CD8-positive, alpha-beta memory T cell (primary cell): ENCODE measurements at regions not wholly inside any gene's neighbourhood (a gene's known extent, or its start where the extent isn't known, plus 50 kb on each side); places are given as distances from the start of the nearest gene placed in this dataset.
A peak's percentile ranks its signal among the peaks of the same experiment; 100 is the strongest.
"Not testable (repeated sequence)": the region's sequence is repeated elsewhere in the genome, so short reads cannot be mapped to it uniquely, and the experiment has no call there.

Source experiments
- CTCF ChIA-PET: fragments of 350-600 bp; sonication (Branson Sonifier 250); formaldehyde crosslinking; loops from one replicate; lab custom pipeline; 2021; ENCODE audit warnings: antibody characterized with exemption; lab: Charles Lee
- POLR2A ChIA-PET: fragments of 350-600 bp; sonication (Branson Sonifier 250); formaldehyde crosslinking; loops from one replicate; lab custom pipeline; 2021; ENCODE audit warnings: antibody characterized with exemption; lab: Charles Lee
- DNase-seq, 5 donors: peaks; one replicate each; pipeline versions ENCODE4 v3.0.0 to v3.0.0-alpha.2; 2020 to 2022; ENCODE audit warnings: mixed read lengths in 1 of 5
- H3K27ac ChIP-seq: one replicate; pipeline ENCODE4 v1.7.0; 2013; ENCODE audit warnings: low read depth, mild to moderate bottlenecking, low read length, moderate library complexity
- H3K27me3 ChIP-seq: 2 replicates; pipeline ENCODE4 v1.7.0; 2013; ENCODE audit warnings: low read length, mild to moderate bottlenecking; ENCODE audit not compliant: insufficient read depth, poor library complexity, severe bottlenecking
- H3K36me3 ChIP-seq: 2 replicates; pipeline ENCODE4 v1.7.0; 2013; ENCODE audit warnings: mild to moderate bottlenecking, low read length, moderate library complexity; ENCODE audit not compliant: insufficient read depth
- H3K4me1 ChIP-seq: 2 replicates; pipeline ENCODE4 v1.7.0; 2013; ENCODE audit warnings: mild to moderate bottlenecking, low read length, moderate library complexity; ENCODE audit not compliant: insufficient read depth
- H3K4me3 ChIP-seq: 2 replicates; pipeline ENCODE4 v1.7.0; 2013; ENCODE audit warnings: mild to moderate bottlenecking, low read length
- H3K9me3 ChIP-seq: 2 replicates; pipeline ENCODE4 v1.7.0; 2013; ENCODE audit warnings: mild to moderate bottlenecking, low read length
- H3K27ac Mint-ChIP-seq, 8 donors: one replicate each; pipeline ENCODE4 v1.8.0; 2020 to 2021; ENCODE audit warnings: mixed read lengths in 8 of 8, mild to moderate bottlenecking in 6 of 8, inconsistent platforms in 3 of 8, moderate library complexity in 3 of 8
- H3K27me3 Mint-ChIP-seq, 2 donors: one replicate each; pipeline ENCODE4 v1.8.0; 2020 to 2021; ENCODE audit warnings: mixed read lengths in 2 of 2, mild to moderate bottlenecking in 1 of 2, moderate library complexity in 1 of 2
- H3K36me3 Mint-ChIP-seq, 3 donors: one replicate each; pipeline ENCODE4 v1.8.0; 2020 to 2021; ENCODE audit warnings: mixed read lengths in 3 of 3, inconsistent platforms in 1 of 3, mild to moderate bottlenecking in 1 of 3
- H3K4me1 Mint-ChIP-seq, 3 donors: one replicate each; pipeline ENCODE4 v1.8.0; 2020 to 2021; ENCODE audit warnings: mixed read lengths in 3 of 3, inconsistent platforms in 1 of 3, mild to moderate bottlenecking in 1 of 3
- H3K4me3 Mint-ChIP-seq, 7 donors: one replicate each; pipeline ENCODE4 v1.8.0; 2020 to 2021; ENCODE audit warnings: mixed read lengths in 7 of 7, mild to moderate bottlenecking in 6 of 7, moderate library complexity in 4 of 7, inconsistent platforms in 2 of 7
- H3K9me3 Mint-ChIP-seq, 5 donors: one replicate each; pipeline ENCODE4 v1.8.0; 2020 to 2022; ENCODE audit warnings: mixed read lengths in 5 of 5, mild to moderate bottlenecking in 3 of 5, moderate library complexity in 2 of 5, inconsistent platforms in 1 of 5

DNA sequence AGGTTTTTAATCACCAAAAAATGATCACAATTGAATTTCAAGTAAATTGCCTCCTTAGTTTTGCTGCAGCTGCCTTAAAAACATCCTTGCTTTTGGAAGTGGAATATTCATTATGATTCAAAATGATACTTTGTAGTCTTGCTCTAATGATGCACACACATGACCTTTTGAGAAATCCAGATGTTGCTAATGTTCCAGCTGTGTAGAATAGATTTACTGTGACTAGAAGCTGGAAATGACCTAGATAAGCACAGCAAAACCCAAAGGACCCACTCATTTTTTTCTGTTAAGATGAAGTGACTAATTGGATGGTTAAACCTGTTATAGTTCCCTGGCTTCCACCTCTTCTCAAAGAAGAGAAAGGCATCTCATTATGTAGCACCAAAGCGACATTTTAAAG lies 64.6 kb upstream of the RALGPS2 start:
- H3K27ac Mint-ChIP-seq = no peak overlapping the region
- peaks cover 0 to 2% (median 0%) of the 10 kb centered on the region in 5 donors for H3K9me3 Mint-ChIP-seq
- H3K36me3 ChIP-seq = no peaks in the 10 kb centered on the region
- POLR2A ChIA-PET = no interaction called here
- no peaks in the 10 kb centered on the region for H3K9me3 ChIP-seq
- CTCF ChIA-PET = no interaction called here
- H3K4me1 ChIP-seq = no peaks in the 10 kb centered on the region
- no peak overlapping the region for H3K4me3 ChIP-seq
- peaks cover 4 to 19% of the 10 kb centered on the region in 2 donors for H3K27me3 Mint-ChIP-seq
- H3K36me3 Mint-ChIP-seq = no peaks in the 10 kb centered on the region
- H3K27ac ChIP-seq = no peak overlapping the region
- no peak overlapping the region for H3K4me3 Mint-ChIP-seq
- DNase-seq = no peak
- H3K4me1 Mint-ChIP-seq = no peaks in the 10 kb centered on the region
- no peaks in the 10 kb centered on the region for H3K27me3 ChIP-seq

DNA sequence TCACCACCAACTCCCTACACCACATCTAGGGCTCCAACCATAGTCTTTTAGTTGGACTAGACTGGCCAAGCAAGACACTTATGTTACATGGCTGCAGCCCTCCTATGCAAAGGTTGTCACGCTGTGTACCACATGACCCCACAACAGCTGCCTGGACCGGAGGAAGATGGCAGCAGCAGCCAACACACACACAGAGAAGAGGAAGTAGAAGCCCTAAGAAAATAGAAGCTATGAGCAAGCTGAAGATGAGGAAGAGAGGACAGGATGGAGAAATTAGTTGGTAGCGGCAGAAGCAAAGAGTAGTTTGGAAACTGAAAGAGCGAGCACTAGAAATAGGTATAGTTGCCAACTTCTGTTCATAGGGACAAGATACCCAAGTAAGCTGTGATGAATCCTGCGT lies 60.8 kb upstream of the RALGPS2 start:
- H3K9me3 Mint-ChIP-seq = peaks cover 0 to 2% (median 0%) of the 10 kb centered on the region in 5 donors
- no peaks in the 10 kb centered on the region for H3K4me1 Mint-ChIP-seq
- no peak overlapping the region for H3K27ac Mint-ChIP-seq
- no peak overlapping the region for H3K4me3 ChIP-seq
- DNase-seq = no peak
- no peaks in the 10 kb centered on the region for H3K4me1 ChIP-seq
- H3K36me3 ChIP-seq = no peaks in the 10 kb centered on the region
- no peaks in the 10 kb centered on the region for H3K36me3 Mint-ChIP-seq
- CTCF ChIA-PET = no interaction called here
- peaks cover 4 to 16% of the 10 kb centered on the region in 2 donors for H3K27me3 Mint-ChIP-seq
- POLR2A ChIA-PET = no interaction called here
- H3K27ac ChIP-seq = no peak overlapping the region
- no peaks in the 10 kb centered on the region for H3K9me3 ChIP-seq
- H3K4me3 Mint-ChIP-seq = no peak overlapping the region
- H3K27me3 ChIP-seq = no peaks in the 10 kb centered on the region

DNA sequence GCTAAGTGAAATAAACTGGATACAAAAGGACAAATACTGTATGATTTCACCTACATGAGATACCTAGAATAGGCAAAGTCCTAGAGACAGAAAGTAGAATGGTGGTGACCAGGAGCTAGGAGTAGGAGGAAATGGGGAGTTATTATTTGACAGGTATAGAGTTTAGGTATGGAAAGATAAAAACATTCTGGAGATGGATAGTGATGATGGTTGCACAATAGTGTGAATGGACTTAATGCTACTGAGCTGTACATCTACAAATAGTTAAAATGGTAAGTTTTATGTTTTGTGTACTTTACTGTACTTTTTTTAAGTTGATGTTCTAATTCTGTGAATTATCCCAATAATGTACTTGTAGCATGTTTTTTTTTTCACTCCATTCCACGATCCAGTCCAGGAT lies 59.5 kb upstream of the RALGPS2 start:
- CTCF ChIA-PET = no interaction called here
- DNase-seq = no peak
- POLR2A ChIA-PET = no interaction called here
- H3K36me3 ChIP-seq = no peaks in the 10 kb centered on the region
- no peaks in the 10 kb centered on the region for H3K27me3 ChIP-seq
- Mint-ChIP-seq H3K4me1 (no peaks in the 10 kb centered on the region), H3K36me3 (no peaks in the 10 kb centered on the region), H3K27me3 (peaks cover 4 to 20% of the 10 kb centered on the region in 2 donors), H3K27ac (no peak overlapping the region), H3K4me3 (no peak overlapping the region), H3K9me3 (peaks cover 0 to 2% (median 0%) of the 10 kb centered on the region in 5 donors)
- no peaks in the 10 kb centered on the region for H3K9me3 ChIP-seq
- H3K27ac ChIP-seq = no peak overlapping the region
- no peaks in the 10 kb centered on the region for H3K4me1 ChIP-seq
- no peak overlapping the region for H3K4me3 ChIP-seq

DNA sequence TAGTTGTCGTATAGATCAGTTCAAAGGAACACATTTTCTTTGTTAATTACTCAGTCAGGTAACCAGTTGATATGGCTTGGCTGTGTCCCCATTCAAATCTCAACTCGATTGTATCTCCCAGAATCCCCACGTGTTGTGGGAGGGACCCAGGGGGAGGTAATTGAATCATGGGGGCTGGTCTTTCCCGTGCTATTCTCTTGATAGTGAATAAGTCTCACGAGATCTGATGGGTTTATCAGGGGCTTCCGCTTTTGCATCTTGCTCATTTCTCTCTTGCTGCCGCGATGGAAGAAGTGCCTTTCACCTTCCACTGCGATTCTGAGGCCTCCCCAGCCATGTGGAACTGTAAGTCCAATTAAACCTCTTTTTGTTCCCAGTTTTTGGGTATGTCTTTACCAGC lies 58.2 kb upstream of the RALGPS2 start:
- H3K9me3 ChIP-seq, H3K36me3 Mint-ChIP-seq, H3K27me3 ChIP-seq, H3K27ac ChIP-seq, H3K4me1 ChIP-seq, H3K4me3 Mint-ChIP-seq, CTCF ChIA-PET, H3K4me3 ChIP-seq, H3K36me3 ChIP-seq, H3K9me3 Mint-ChIP-seq, H3K4me1 Mint-ChIP-seq, DNase-seq, POLR2A ChIA-PET: not testable (repeated sequence)
- Mint-ChIP-seq H3K27ac (peak overlapping the region in 1 of 8 donors; percentile 27), H3K27me3 (peaks cover 5 to 17% of the 10 kb centered on the region in 2 donors)

DNA sequence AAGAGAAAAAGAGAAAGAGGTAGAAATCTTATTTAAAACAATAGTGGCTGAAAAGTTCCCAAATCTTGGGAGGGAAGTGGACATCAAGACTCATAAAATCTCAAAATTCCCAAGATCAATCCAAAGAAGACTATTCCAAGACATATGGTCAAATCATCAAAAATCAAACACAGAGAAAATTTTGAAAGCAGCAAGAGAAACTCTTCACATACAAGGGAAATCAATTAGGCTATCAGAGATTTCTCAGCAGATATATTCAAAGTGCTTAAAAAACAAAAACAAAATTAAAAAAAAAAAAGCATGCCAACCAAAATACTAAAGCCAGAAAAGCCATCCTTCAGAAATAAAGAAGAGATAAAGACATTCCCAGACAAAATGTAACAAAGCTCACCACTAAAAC lies 52.6 kb upstream of the RALGPS2 start:
- CTCF ChIA-PET = no interaction called here
- no peak overlapping the region for H3K4me3 ChIP-seq

DNA sequence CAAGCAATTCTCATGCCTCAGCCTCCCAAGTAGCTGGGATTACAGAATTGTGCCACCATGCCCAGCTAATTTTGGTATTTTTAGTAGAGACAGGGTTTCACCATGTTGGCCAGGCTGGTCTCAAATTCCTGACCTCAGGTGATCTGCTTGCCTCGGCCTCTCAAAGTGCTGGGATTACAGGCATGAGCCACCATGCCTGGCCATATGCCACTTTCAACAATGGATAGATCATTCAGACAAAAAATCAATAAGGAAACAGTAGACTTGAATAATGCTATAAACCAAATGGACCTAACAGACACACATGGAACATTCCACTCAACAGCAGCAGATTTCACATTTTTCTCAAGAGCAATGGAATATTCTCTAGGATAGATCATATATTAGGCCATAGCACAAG lies 50.5 kb upstream of the RALGPS2 start:
- H3K4me1 Mint-ChIP-seq, H3K36me3 ChIP-seq, H3K9me3 ChIP-seq, H3K36me3 Mint-ChIP-seq, H3K27me3 ChIP-seq, H3K27ac ChIP-seq, H3K27ac Mint-ChIP-seq, DNase-seq, H3K4me3 ChIP-seq, H3K4me3 Mint-ChIP-seq, H3K4me1 ChIP-seq, CTCF ChIA-PET: not testable (repeated sequence)
- peaks cover 6 to 13% of the 10 kb centered on the region in 2 donors for H3K27me3 Mint-ChIP-seq
- H3K9me3 Mint-ChIP-seq = peaks cover 5 to 20% (median 11%) of the 10 kb centered on the region in 5 donors
- POLR2A ChIA-PET = interaction anchor here (0.7 kb wide), 1 partner anchor 160 kb away, joined by 3 read pairs; no protein-coding TSS in a partner anchor

More for the DNA sequence above, 52.6 kb upstream of the RALGPS2 start:
- H3K36me3 ChIP-seq = no peaks in the 10 kb centered on the region
- H3K27me3 Mint-ChIP-seq = peaks cover 6 to 21% of the 10 kb centered on the region in 2 donors
- no peak for DNase-seq
- no peak overlapping the region for H3K27ac Mint-ChIP-seq
- H3K9me3 Mint-ChIP-seq = peaks cover 5 to 16% (median 11%) of the 10 kb centered on the region in 5 donors
- H3K36me3 Mint-ChIP-seq = peaks cover 0 to 5% (median 3%) of the 10 kb centered on the region in 3 donors
- H3K27ac ChIP-seq = no peak overlapping the region
- H3K4me3 Mint-ChIP-seq = no peak overlapping the region
- no peaks in the 10 kb centered on the region for H3K4me1 Mint-ChIP-seq
- H3K9me3 ChIP-seq = no peaks in the 10 kb centered on the region
- POLR2A ChIA-PET = no interaction called here
- no peaks in the 10 kb centered on the region for H3K4me1 ChIP-seq
- no peaks in the 10 kb centered on the region for H3K27me3 ChIP-seq
